Gastrocnemius medialis (tissue), 4 donors: ENCODE measurements at regions not wholly inside any gene's neighbourhood (a gene's known extent, or its start where the extent isn't known, plus 50 kb on each side); places are given as distances from the start of the nearest gene placed in this dataset.

Experiments
- ATAC-seq, 2 donors: fragments of 150-250 bp; one replicate each; pipeline ENCODE4 v1.9.1; 2016
- DNase-seq, 2 donors: peaks; one replicate each; pipeline ENCODE4 v3.0.0-alpha.2; 2019
- H3K27ac ChIP-seq, 4 donors: fragments of 200-600 bp; sonication (generic); 1 replicate in 1 of 4; 2 replicates in 3 of 4; pipeline ENCODE4 v1.5.1; 2016 to 2018; ENCODE audit warnings: mild to moderate bottlenecking in 2 of 4, moderate library complexity in 1 of 4
- H3K27me3 ChIP-seq, 3 donors: fragments of 200-600 bp; sonication (generic) in 2 of 3; 1 replicate in 1 of 3; 2 replicates in 2 of 3; pipeline versions ENCODE4 v1.5.1 to v1.6.0; 2016 to 2019; ENCODE audit warnings: mild to moderate bottlenecking in 1 of 3, moderate library complexity in 1 of 3
- H3K36me3 ChIP-seq, 2 donors: fragments of 200-600 bp; sonication (generic) in 1 of 2; one replicate each; pipeline ENCODE4 v1.5.1; 2017 to 2018
- H3K4me1 ChIP-seq, 2 donors: fragments of 200-600 bp; sonication (generic) in 1 of 2; one replicate each; pipeline ENCODE4 v1.5.1; 2016 to 2017; ENCODE audit warnings: mild to moderate bottlenecking in 2 of 2
- H3K4me3 ChIP-seq, 4 donors: fragments of 200-600 bp; sonication (generic) in 3 of 4; 1 replicate in 1 of 4; 2 replicates in 3 of 4; pipeline ENCODE4 v1.5.1; 2016 to 2019; ENCODE audit warnings: mild to moderate bottlenecking in 2 of 4
- H3K9me3 ChIP-seq, 3 donors: fragments of 200-600 bp; sonication (generic) in 2 of 3; 1 replicate in 1 of 3; 2 replicates in 2 of 3; pipeline ENCODE4 v1.5.1; 2016 to 2019
- CTCF ChIP-seq, 5 experiments: fragments of 450-650 bp in 3 of 5; fragments of 200-600 bp in 2 of 5; sonication (generic) in 2 of 5; IDR thresholded peaks in 4 of 5; conservative IDR thresholded peaks in 1 of 5; 1 replicate in 4 of 5; 2 replicates in 1 of 5; pipeline ENCODE4 v1.5.1; 2016 to 2019; ENCODE audit warnings: antibody characterized with exemption in 5 of 5, mild to moderate bottlenecking in 3 of 5, moderate library complexity in 3 of 5
- POLR2A ChIP-seq, 2 donors: fragments of 450-650 bp; IDR thresholded peaks; one replicate each; pipeline ENCODE4 v1.6.1; 2017; ENCODE audit warnings: antibody characterized with exemption in 2 of 2, mild to moderate bottlenecking in 2 of 2, moderate library complexity in 2 of 2
- in situ Hi-C, 4 donors: fragments of 200-750 bp; cut with MboI; loops; one replicate each; pipeline versions ENCODE4 v1.15.0 to v1.8.0; 2017; ENCODE audit warnings: low sequenced_read_pairs in 4 of 4
- intact Hi-C: fragments of 100-400 bp; cut with DNase I; formaldehyde crosslinking; loops from one replicate; pipeline ENCODE4 v1.15.1; 2023; ENCODE audit warnings: low total_unique reads

GRCh38 chrX:34809096-34809495 lies 133.5 kb upstream of the FAM47B start:
- intact Hi-C loops (no loop called here), in situ Hi-C loops (no loop called here)
- Histone ChIP-seq H3K4me3 (no peak overlapping the region), H3K27ac (no peak overlapping the region), H3K27me3 (no peaks in the 10 kb centered on the region), H3K4me1 (no peaks in the 10 kb centered on the region), H3K36me3 (no peaks in the 10 kb centered on the region), H3K9me3 (no peaks in the 10 kb centered on the region)
- no peak for DNase-seq
- TF ChIP-seq POLR2A (IDR thresholded peaks at IDR 0.05) (no peak), CTCF (IDR thresholded peaks at IDR 0.05 in 4 of 5, conservative IDR thresholded peaks at IDR 0.05 in 1 of 5) (no peak)
- ATAC-seq = no peak

- H3K36me3 ChIP-seq = no peaks in the 10 kb centered on the region
- no peaks in the 10 kb centered on the region for H3K9me3 ChIP-seq
- no peak for ATAC-seq
- H3K4me1 ChIP-seq = no peaks in the 10 kb centered on the region
- intact Hi-C loops (no loop called here), in situ Hi-C loops (no loop called here)
- H3K27me3 ChIP-seq = no peaks in the 10 kb centered on the region
- no peak overlapping the region for H3K4me3 ChIP-seq
- no peak overlapping the region for H3K27ac ChIP-seq
- no peak for DNase-seq
- TF ChIP-seq POLR2A (IDR thresholded peaks at IDR 0.05) = no peak
- TF ChIP-seq CTCF (IDR thresholded peaks at IDR 0.05 in 4 of 5, conservative IDR thresholded peaks at IDR 0.05 in 1 of 5) = no peak
Observed at GRCh38 chrX:34810364-34810763, 132.2 kb upstream of the FAM47B start.

- H3K27me3 ChIP-seq = no peaks in the 10 kb centered on the region
- H3K36me3 ChIP-seq = no peaks in the 10 kb centered on the region
- intact Hi-C loops (no loop called here), in situ Hi-C loops (no loop called here)
- TF ChIP-seq POLR2A (IDR thresholded peaks at IDR 0.05) = no peak
- TF ChIP-seq CTCF (IDR thresholded peaks at IDR 0.05 in 4 of 5, conservative IDR thresholded peaks at IDR 0.05 in 1 of 5) = no peak
- no peaks in the 10 kb centered on the region for H3K9me3 ChIP-seq
- no peak overlapping the region for H3K4me3 ChIP-seq
- no peak overlapping the region for H3K27ac ChIP-seq
- no peaks in the 10 kb centered on the region for H3K4me1 ChIP-seq
- ATAC-seq (no peak), DNase-seq (no peak)
Observed at GRCh38 chrX:34810916-34811315, 131.7 kb upstream of the FAM47B start.

- Histone ChIP-seq H3K36me3 (no peaks in the 10 kb centered on the region), H3K9me3 (no peaks in the 10 kb centered on the region), H3K27me3 (no peaks in the 10 kb centered on the region), H3K4me3 (no peak overlapping the region), H3K27ac (no peak overlapping the region), H3K4me1 (no peaks in the 10 kb centered on the region)
- no peak for DNase-seq
- in situ Hi-C loops (no loop called here), intact Hi-C loops (no loop called here)
- no peak for ATAC-seq
- no peak for TF ChIP-seq CTCF (IDR thresholded peaks at IDR 0.05 in 4 of 5, conservative IDR thresholded peaks at IDR 0.05 in 1 of 5)
- no peak for TF ChIP-seq POLR2A (IDR thresholded peaks at IDR 0.05)
Observed at GRCh38 chrX:34813618-34814017, 129.0 kb upstream of the FAM47B start.

- Histone ChIP-seq H3K4me3 (no peak overlapping the region), H3K27ac (no peak overlapping the region), H3K27me3 (no peaks in the 10 kb centered on the region), H3K4me1 (no peaks in the 10 kb centered on the region), H3K36me3 (no peaks in the 10 kb centered on the region), H3K9me3 (no peaks in the 10 kb centered on the region)
- TF ChIP-seq CTCF (IDR thresholded peaks at IDR 0.05 in 4 of 5, conservative IDR thresholded peaks at IDR 0.05 in 1 of 5) (no peak), POLR2A (IDR thresholded peaks at IDR 0.05) (no peak)
- intact Hi-C loops = no loop called here
- ATAC-seq = no peak
- in situ Hi-C loops = no loop called here
- DNase-seq = no peak
Observed at GRCh38 chrX:34826964-34827363, 115.6 kb upstream of the FAM47B start.
